HG03469 (cell line): ENCODE measurements at regions not wholly inside any gene's neighbourhood (a gene's known extent, or its start where the extent isn't known, plus 50 kb on each side); places are given as distances from the start of the nearest gene placed in this dataset.

Experiments used
- ATAC-seq: cut with Tn5 transposase; IDR thresholded peaks from one replicate; pipeline ENCODE4 v1.9.1; 2021; ENCODE audit warnings: mild to moderate bottlenecking, moderate library complexity, moderate number of reproducible peaks; ENCODE audit not compliant: unreplicated experiment

- ATAC-seq: no peak
Observed at GRCh38 chr4:181219783-181220416, 1023.3 kb upstream of the TENM3 start.

GRCh38 chr4:181224852-181225251, 1018.4 kb upstream of the TENM3 start:
- no peak for ATAC-seq

GRCh38 chr4:181225616-181226261, 1017.5 kb upstream of the TENM3 start:
- ATAC-seq: no peak

- no peak for ATAC-seq
Observed at GRCh38 chr4:181234951-181235680, 1008.1 kb upstream of the TENM3 start.

- ATAC-seq: no peak
Observed at GRCh38 chr4:181245326-181245725, 997.9 kb upstream of the TENM3 start.

- no peak for ATAC-seq
Observed at GRCh38 chr4:181249031-181249430, 994.2 kb upstream of the TENM3 start.

GRCh38 chr4:181254771-181255170, 988.4 kb upstream of the TENM3 start:
- ATAC-seq: no peak

GRCh38 chr4:181258569-181258968, 984.6 kb upstream of the TENM3 start:
- no peak for ATAC-seq

GRCh38 chr4:181259081-181259709, 984.0 kb upstream of the TENM3 start:
- ATAC-seq: no peak

GRCh38 chr4:181261279-181261678, 981.9 kb upstream of the TENM3 start:
- no peak for ATAC-seq

- no peak for ATAC-seq
Observed at GRCh38 chr4:181264893-181265292, 978.3 kb upstream of the TENM3 start.

GRCh38 chr4:181265370-181265769, 977.8 kb upstream of the TENM3 start:
- ATAC-seq: no peak

GRCh38 chr4:181271116-181271640, 972.0 kb upstream of the TENM3 start:
- ATAC-seq: no peak

- ATAC-seq: no peak
Observed at GRCh38 chr4:181272422-181272821, 970.8 kb upstream of the TENM3 start.

- no peak for ATAC-seq
Observed at GRCh38 chr4:181278941-181279340, 964.3 kb upstream of the TENM3 start.

- no peak for ATAC-seq
Observed at GRCh38 chr4:181281451-181281850, 961.8 kb upstream of the TENM3 start.

- ATAC-seq: no peak
Observed at GRCh38 chr4:181289198-181289597, 954.0 kb upstream of the TENM3 start.

GRCh38 chr4:181291615-181292014, 951.6 kb upstream of the TENM3 start:
- ATAC-seq: no peak

GRCh38 chr4:181293014-181293413, 950.2 kb upstream of the TENM3 start:
- ATAC-seq: no peak

- no peak for ATAC-seq
Observed at GRCh38 chr4:181293541-181293940, 949.7 kb upstream of the TENM3 start.

GRCh38 chr4:181294421-181294820, 948.8 kb upstream of the TENM3 start:
- ATAC-seq: no peak
